C4-2B (cell line): ENCODE measurements at regions not wholly inside any gene's neighbourhood (a gene's known extent, or its start where the extent isn't known, plus 50 kb on each side); places are given as distances from the start of the nearest gene placed in this dataset.

Experiments
- CTCF ChIP-seq: fragments of 450-650 bp; conservative IDR thresholded peaks from 2 replicates; pipeline ENCODE4 v1.5.1; 2017; ENCODE audit warnings: mild to moderate bottlenecking
- ZFX ChIP-seq: fragments of 450-650 bp; IDR thresholded peaks from 2 replicates; pipeline ENCODE4 v1.6.1; 2017

- no peak for TF ChIP-seq ZFX
- TF ChIP-seq CTCF: no peak
Observed at GRCh38 chr4:149245333-149245732, 570.3 kb downstream of the IQCM start.
